Lung (tissue), 11 donors: ENCODE measurements at regions not wholly inside any gene's neighbourhood (a gene's known extent, or its start where the extent isn't known, plus 50 kb on each side); places are given as distances from the start of the nearest gene placed in this dataset.
A peak's percentile ranks its signal among the peaks of the same experiment; 100 is the strongest.
"Not testable (repeated sequence)": the region's sequence is repeated elsewhere in the genome, so short reads cannot be mapped to it uniquely, and the experiment has no call there.

ENCODE experiments used
- ATAC-seq: fragments of 200-7000 bp; cut with Tn5 transposase; one replicate; pipeline ENCODE4 v1.9.1; 2020; ENCODE audit warnings: moderate number of reproducible peaks; ENCODE audit not compliant: insufficient read depth, low FRiP score
- DNase-seq, 3 donors: peaks; one replicate each; pipeline ENCODE4 v3.0.0-alpha.2; 2013 to 2017
- H3K27ac ChIP-seq, 2 donors: one replicate each; pipeline ENCODE4 v1.5.1; 2013; ENCODE audit warnings: mild to moderate bottlenecking in 2 of 2, moderate library complexity in 2 of 2, control low read depth in 1 of 2, inconsistent platforms in 1 of 2, low read depth in 1 of 2, low read length in 1 of 2
- H3K27me3 ChIP-seq, 3 donors: one replicate each; pipeline ENCODE4 v1.5.1; 2013; ENCODE audit warnings: low read length in 2 of 3; ENCODE audit not compliant: control insufficient read depth in 3 of 3, insufficient read depth in 3 of 3
- H3K36me3 ChIP-seq, 4 donors: one replicate each; pipeline ENCODE4 v1.5.1; 2013; ENCODE audit warnings: low read length in 4 of 4, mild to moderate bottlenecking in 1 of 4, moderate library complexity in 1 of 4; ENCODE audit not compliant: control insufficient read depth in 4 of 4, insufficient read depth in 4 of 4
- H3K4me1 ChIP-seq, 5 donors: one replicate each; pipeline ENCODE4 v1.5.1; 2013; ENCODE audit warnings: low read length in 5 of 5, mild to moderate bottlenecking in 2 of 5, moderate library complexity in 1 of 5; ENCODE audit not compliant: control insufficient read depth in 5 of 5, insufficient read depth in 5 of 5
- H3K4me3 ChIP-seq: one replicate; pipeline ENCODE4 v1.5.1; 2013; ENCODE audit warnings: mild to moderate bottlenecking, control low read depth, moderate library complexity
- H3K9ac ChIP-seq, 2 donors: one replicate each; pipeline ENCODE4 v1.5.1; 2013; ENCODE audit warnings: low read length in 2 of 2, control low read depth in 1 of 2; ENCODE audit not compliant: insufficient read depth in 1 of 2
- H3K9me3 ChIP-seq, 4 donors: one replicate each; pipeline ENCODE4 v1.5.1; 2013; ENCODE audit warnings: low read length in 3 of 4, mild to moderate bottlenecking in 1 of 4, moderate library complexity in 1 of 4; ENCODE audit not compliant: control insufficient read depth in 4 of 4, insufficient read depth in 3 of 4
- CTCF ChIP-seq: IDR thresholded peaks from 2 replicates; pipeline ENCODE4 v1.5.1; 2012; ENCODE audit warnings: mild to moderate bottlenecking; ENCODE audit errors: control extremely low read depth, extremely low read depth
- WGBS, 2 donors: extraction: QIAGEN DNeasy Blood & Tissue Kit; methylation state at CpG; one replicate each; pipeline ENCODE4 v1.1.7; 2013; 5-methylcytosine and 5-hydroxymethylcytosine counted together
- donor health status: control.
- donor health status: control.
- donor health status: Bipolar disorder and iron deficiency.
- donor health status: healthy.
- donor health status: DM: yes; HTN: yes; CAD: no.

GRCh38 chr4:26252349-26253025 is 68.3 kb upstream of the RBPJ start:
- DNase-seq (peak in 1 of 3 donors; percentile 53), ATAC-seq (no peak)
- H3K27me3 ChIP-seq = no peaks in the 10 kb centered on the region
- 73 to 90% methylated on average over 8 of the region's 8 CpGs for whole genome bisulfite sequencing, 2 donors
- H3K9ac ChIP-seq = peak overlapping the region in 1 of 2 donors; percentile 5
- no peaks in the 10 kb centered on the region for H3K36me3 ChIP-seq
- H3K4me3 ChIP-seq = no peak overlapping the region
- no peak overlapping the region for H3K27ac ChIP-seq
- peaks cover 0 to 9% (median 3%) of the 10 kb centered on the region in 5 donors for H3K4me1 ChIP-seq
- TF ChIP-seq CTCF = no peak
- no peaks in the 10 kb centered on the region for H3K9me3 ChIP-seq

GRCh38 chr4:26253968-26254367 is 66.8 kb upstream of the RBPJ start:
- no peak overlapping the region for H3K9ac ChIP-seq
- H3K4me1 ChIP-seq = peaks cover 0 to 6% (median 3%) of the 10 kb centered on the region in 5 donors
- H3K9me3 ChIP-seq = no peaks in the 10 kb centered on the region
- H3K36me3 ChIP-seq = no peaks in the 10 kb centered on the region
- no peaks in the 10 kb centered on the region for H3K27me3 ChIP-seq
- H3K27ac ChIP-seq = no peak overlapping the region
- TF ChIP-seq CTCF = no peak
- 87 to 94% methylated on average over 3 of the region's 3 CpGs for WGBS, 2 donors
- ATAC-seq (no peak), DNase-seq (no peak)
- no peak overlapping the region for H3K4me3 ChIP-seq

- WGBS, 2 donors = 50 to 60% methylated on average over 1 of the region's 1 CpG
- no peak for ATAC-seq
- no peak for DNase-seq
- H3K36me3 ChIP-seq = no peaks in the 10 kb centered on the region
- TF ChIP-seq CTCF = no peak
- no peaks in the 10 kb centered on the region for H3K27me3 ChIP-seq
- H3K4me3 ChIP-seq = no peak overlapping the region
- no peak overlapping the region for H3K9ac ChIP-seq
- peaks cover 0 to 3% (median 0%) of the 10 kb centered on the region in 4 donors for H3K9me3 ChIP-seq
- peaks cover 0 to 5% (median 0%) of the 10 kb centered on the region in 5 donors for H3K4me1 ChIP-seq
- no peak overlapping the region for H3K27ac ChIP-seq
Observed at GRCh38 chr4:26255989-26256388, 64.8 kb upstream of the RBPJ start.

- H3K27ac ChIP-seq, DNase-seq, H3K4me3 ChIP-seq, H3K9ac ChIP-seq, H3K4me1 ChIP-seq, H3K36me3 ChIP-seq, H3K9me3 ChIP-seq, H3K27me3 ChIP-seq, ATAC-seq: not testable (repeated sequence)
- WGBS, 2 donors = 87 to 94% methylated on average over 2 of the region's 2 CpGs
Observed at GRCh38 chr4:26257444-26257843, 63.4 kb upstream of the RBPJ start.
